Fibroblast of skin of left biceps (primary cell): ENCODE measurements at regions not wholly inside any gene's neighbourhood (a gene's known extent, or its start where the extent isn't known, plus 50 kb on each side); places are given as distances from the start of the nearest gene placed in this dataset.

Experiments used
- DNase-seq, 2 experiments: peaks; one replicate each; pipeline ENCODE4 v3.0.0-alpha.2; 2013; ENCODE audit warnings: low read depth in 2 of 2

DNA sequence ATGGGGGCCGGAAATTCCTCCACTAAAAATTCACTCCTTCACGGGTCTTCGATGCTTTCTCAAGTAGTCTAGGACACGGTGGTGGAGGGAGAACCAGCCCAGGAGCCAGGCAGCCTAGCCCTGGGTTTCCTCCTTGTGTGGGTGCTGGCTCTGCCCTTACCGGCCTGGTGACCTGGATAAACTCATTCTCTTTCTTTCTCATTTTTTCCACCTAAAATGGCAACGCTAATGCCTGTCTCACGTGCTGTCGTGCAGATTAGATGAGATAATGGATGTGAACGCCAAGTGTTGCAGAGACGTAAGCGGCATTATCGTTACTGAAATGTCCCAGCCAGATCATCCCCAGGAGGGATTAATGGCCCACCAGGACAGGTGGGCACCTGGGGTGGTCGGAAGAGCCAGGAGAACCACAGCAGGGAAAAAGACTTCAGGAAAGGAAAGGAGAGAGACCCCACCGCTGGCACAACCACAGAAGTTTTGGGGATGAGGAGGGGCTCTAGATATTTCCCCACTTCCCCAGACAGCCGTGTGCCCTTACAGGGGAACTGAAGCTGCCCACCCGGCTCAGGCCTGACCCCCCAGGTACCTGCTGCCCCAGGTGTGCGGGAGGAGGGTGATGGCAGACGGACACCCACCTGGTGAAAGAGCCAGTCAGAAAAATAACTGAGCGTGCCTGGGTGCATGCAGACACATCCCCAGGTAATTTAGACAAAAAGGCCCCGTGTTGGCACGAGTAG is 100.8 kb upstream of the ASAP2 start:
- DNase-seq, result no peak

DNA sequence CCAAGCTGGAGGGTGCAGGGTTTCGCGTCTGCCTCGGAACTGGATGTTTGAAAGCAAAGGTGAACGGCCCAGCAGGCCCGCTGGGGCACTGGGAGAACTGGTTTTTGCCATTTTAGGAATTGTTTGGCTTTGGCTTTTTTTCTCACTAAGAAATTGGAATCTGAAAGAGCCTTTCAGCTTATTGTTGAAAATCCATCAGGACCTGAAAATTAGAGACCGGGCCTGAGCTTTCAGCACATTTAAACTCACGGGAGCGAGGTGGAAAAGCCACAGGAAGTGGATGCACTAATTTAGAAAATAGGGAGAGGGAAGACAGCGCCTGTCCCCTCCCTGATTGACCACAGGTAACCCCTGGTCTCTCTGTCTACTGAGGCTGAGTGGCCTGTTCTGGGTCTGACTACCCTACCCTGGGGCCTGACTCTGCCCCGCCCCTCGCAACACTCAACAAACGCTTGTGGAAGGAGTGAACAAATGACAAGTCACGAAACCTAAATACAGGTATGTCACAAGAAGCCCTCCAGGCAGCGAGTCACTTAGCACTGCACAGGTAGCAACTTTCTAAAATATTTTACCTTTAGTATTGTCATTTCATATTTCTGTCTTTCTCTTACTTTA is 100.3 kb upstream of the MBOAT2 start:
- DNase-seq, result no peak

DNA sequence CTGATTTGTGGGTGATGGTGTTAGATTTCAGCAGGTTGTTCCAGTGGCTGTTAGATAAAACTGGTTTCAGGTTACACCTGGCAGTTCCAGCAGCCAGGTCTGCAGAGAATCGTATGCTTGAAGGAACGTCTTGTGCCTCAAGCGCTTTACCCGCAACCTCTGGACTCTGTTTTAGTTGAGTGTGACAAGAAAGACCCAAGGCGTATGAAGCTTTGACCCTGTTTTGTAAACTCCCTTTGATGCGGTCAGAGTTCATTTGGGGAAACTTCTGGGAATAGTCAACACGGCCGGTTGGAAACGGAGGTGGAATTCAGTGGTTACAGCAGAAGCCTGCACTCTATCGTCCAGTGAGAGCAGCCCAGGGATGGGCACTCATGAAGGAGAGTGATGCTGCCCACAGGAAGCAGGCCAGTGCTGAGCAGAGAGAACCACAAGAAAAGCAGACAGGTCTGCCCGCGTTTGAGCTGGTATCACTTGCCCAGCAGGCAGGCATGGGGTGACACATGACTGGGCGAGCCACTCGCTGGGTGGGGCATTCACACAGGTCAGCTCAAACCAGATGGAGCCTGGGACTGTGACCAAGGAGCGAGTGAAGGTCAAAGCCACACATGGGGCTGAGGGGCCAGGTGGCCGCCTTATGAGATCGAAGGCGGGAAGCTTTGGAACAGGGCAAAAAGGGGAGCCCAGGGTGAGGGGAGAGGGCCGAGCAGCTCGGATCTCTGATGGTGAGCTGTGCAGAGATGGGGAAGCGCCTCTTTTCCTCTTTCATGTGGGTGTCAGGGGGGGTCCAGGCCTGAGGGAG is 99.6 kb upstream of the MBOAT2 start:
- no peak for DNase-seq

DNA sequence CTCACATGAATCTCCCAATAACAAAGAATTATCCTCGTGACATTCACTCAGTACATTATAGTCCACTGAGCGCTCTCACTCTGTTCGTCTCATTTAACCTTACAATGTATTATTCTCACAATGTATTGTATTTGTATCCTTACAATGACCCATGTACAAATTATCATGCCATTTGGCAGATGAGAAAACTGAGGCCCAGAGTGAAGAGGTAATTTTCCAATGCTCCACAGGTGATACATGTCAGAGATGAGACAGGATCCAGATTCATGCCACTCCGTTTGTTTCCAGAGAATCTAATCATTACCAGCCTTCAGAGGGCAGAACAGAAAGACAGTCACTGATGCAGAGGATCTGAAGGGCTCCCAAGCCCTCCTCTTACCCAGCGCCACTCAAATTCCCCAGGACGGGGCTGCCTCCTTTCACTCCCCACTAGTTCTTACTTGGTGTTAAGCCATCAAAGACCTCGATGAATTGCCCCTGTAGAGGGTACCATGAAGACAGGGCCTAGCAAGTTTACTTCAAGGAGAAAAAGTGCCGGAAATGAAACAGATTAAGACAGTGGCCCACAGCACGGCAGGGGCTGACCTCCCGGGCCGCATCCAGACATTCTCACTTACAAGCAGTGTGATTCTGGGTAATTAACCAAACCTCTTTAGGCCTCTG is 98.4 kb upstream of the MBOAT2 start:
- no peak for DNase-seq

DNA sequence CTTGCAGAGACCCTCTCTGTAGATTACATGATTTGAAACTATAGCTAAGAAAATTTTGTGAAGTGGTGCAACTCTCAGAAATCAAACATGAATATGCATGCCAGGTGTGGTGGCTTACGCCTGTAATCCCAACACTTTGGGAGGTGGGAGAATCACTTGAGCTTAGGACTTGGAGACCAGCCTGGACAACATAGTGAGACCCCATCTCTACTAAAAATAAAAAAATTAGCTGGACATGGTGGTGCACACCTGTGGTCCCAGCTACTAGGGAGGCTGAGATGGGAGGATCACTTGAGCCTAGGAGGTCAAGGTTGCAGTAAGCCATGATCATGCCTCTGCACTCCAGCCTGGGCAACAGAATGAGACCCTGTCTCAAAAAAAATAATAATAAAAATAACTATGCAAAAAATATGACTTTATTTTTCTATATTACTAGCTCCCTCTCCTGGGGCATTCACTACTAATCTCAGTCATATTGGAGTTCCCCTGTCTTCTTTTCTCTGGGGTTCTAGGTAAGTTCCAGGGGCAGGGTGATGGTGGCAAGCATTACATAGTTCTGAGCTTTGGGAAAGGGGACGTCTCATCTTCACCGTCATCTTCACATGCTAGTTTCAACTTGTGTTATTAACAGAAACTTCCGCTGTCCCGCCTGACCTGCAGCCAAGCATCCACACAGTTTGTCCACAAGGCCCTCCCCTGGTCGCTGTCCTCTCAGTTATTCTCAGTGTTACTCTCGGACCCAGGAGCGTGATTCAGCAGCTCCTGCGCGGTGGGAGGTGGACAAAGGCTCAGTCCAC is 96.8 kb upstream of the MBOAT2 start:
- DNase-seq, result no peak

DNA sequence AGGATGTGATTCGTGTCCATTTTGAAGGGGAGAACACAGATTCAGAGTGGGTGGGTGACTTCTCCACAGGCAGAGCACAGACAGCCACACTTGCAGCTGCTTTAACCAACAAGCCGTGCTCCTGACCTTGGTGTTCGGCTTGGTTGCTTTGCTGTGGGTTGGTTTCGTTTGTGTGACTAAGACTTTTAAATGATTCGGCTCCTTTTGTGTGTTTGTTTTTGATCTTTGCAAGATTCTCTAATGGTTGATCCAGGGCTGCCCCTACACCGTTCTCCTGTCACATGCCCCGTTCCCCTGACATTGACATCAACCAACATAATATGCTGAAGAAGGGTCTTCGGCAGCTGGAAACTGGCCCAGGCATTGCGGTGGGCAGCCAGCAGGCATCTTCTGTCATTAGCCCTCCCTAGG is 95.9 kb upstream of the MBOAT2 start:
- DNase-seq, result no peak

DNA sequence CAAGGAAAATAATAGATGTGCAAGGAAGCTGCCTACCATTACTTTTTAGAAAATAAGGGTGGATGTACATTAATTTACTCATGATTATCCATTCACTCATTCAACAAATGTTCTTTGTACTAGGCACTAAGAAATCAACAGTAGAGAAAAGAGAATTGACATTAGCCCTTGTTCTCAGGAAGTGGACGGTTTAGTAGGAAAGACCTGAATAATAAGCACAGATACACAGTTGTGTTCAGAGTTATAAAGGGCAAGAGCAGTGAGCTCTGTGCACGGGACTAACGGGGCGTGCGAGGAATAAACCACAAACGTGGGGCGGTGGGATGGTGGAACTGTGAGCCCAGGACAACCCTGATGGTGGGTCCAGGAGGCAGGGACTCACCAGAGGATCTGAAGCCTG is 94.4 kb upstream of the MBOAT2 start:
- no peak for DNase-seq

DNA sequence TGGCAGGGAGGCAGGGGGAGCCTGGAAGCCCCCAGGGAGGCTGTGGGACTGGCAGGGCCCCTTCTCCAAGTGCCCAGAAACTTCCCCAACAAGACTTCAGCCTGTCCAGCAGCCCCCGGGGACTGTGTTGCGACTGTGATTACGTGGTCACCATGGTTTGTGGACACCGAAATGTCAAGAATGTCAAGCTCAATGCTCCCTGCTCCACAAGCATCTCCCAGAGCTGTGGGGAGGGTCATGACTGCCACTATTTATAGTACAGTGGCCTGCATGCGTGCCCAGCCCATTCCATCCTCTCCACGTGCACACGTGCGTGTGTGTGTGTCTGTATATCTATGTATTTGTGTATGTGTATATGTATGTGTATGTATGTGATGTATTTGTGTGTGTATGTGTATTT is 93.8 kb upstream of the MBOAT2 start:
- no peak for DNase-seq

DNA sequence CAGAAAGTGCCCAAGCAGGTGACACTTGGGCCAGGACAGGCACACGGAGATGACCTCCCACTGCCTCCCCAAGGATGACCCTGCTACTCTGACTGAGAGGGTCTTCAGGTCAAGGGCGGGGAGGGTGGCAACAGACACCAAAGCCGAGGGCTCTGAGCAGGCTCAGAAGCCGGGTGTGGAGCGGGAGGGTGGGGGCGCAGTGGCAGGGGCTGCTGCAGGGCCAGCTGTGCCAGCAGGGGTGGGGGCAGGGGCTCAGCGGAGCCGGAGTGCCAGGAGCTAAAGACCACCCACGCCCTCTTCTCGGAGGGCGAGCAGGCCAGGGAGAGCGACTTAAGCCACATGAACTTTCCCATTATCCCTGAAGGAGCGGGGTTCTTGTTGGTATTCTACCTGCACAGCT is 93.3 kb upstream of the MBOAT2 start:
- DNase-seq, result no peak

DNA sequence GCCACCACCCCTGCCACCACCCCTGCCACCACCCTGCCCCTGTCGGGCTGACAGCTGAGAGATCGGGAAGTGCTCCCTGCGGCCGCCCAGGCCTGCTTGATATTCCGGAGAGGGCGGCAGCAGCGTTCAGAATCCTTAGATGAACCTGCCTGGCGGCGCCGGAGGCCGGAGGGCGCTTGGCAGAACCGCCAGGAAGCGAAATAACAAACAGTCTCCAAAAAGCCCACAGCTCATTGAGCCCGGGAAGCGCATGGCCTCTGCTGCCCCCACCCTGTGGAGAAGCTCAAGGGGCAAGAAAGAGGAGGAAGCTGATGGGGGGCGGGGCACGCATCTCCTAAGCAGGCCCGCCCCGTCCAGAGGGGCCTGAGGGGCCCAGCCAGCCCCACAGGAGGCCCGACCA is 92.2 kb upstream of the MBOAT2 start:
- DNase-seq, result no peak

DNA sequence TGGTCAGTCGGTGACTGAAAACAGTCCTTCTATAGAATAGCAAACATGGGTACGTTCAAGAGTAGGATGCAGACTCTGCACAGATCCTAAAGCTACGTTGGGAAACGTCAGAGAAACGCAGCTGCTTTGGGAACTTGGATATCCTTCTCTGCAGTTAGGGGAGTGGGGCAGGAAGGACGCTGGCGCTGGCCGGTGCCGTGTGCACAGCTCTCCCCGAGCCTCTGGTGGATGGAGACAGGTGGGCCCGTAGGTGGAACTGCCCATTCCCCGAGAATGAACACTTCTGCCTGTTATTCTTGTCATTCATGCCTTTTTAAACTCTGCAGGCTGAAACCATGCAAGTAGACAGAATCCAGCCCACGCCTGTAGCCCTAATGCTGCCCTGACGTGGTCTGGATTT is 91.7 kb upstream of the MBOAT2 start:
- no peak for DNase-seq

DNA sequence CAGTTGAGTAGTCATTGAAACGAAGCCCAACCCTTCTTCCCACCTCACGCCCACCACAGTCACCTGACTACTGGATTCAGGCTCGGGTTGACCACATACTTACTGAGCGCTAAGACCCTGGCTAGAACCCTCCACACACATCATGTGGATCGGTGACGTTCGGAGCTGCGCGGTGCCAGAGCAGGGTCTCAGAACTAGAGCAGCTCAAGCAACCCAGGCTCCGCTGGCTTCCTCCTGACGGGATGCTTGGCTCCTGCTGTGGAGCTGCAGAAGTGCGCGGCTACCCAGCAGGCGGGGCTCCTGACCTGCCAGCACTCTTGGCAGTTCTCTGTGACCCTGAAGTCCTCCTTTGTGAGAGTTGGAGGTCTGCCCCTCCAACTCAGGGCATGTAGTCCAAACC is 90.6 kb upstream of the MBOAT2 start:
- no peak for DNase-seq

DNA sequence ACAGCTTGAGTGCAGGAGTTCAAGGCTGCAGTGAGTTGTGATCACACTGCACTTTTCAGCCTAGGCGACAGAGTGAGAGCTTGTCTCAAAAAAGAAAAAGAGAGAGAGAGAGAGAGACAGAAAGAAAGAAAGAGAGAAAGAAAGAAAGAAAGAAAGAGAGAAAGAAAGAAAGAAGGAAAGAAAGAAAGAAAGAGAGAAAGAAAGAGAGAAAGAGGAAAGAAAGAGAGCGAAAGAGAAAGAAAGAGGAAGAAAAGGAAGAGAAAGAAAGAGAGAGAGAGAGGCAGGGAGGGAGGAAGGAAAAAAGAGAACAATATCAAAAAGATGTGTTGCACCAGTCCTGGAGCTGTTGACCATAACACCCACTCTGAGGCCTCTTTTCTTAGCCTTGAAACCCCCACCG is 89.8 kb upstream of the MBOAT2 start:
- DNase-seq, result no peak

DNA sequence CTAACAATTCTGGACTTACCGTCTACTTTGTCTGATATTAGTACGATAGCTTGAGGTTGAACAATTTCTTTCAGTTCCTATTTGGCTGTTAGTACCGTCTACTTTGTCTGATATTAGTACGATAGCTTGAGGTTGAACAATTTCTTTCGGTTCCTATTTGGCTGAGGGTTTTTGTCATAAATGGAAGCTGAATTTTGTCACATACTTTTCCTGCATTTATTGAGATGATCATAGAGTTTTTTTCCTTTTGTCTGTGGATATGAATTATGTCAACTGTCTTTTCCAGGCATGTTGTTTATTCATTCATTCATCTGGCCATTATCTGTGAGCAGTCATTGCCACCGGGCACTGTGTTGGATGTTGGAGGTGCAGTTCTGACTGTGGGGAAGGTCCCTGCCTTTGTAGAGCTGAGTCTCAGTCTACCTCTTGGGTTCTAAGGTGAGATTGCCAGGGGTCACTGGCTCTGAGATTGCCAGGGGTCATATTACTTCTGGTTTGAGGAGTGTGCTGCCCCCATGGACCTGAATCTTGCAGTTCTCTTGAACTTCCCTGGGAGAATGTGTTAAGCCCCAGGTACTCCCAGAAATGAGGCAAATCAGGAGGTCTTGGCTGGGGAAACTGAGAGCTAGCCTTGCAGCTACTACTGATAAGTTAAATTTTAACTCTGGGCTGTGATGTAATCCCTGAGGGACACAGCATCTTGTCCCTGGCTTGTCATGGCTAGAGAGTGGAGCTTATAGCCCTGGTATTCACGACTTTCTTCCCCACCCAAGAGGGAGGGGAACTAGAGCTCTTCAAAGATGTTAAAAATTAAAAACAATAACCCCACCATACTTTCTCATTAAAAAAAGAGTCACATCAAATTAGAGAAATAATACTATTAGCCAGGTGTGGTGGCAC is 89.1 kb upstream of the MBOAT2 start:
- no peak for DNase-seq

DNA sequence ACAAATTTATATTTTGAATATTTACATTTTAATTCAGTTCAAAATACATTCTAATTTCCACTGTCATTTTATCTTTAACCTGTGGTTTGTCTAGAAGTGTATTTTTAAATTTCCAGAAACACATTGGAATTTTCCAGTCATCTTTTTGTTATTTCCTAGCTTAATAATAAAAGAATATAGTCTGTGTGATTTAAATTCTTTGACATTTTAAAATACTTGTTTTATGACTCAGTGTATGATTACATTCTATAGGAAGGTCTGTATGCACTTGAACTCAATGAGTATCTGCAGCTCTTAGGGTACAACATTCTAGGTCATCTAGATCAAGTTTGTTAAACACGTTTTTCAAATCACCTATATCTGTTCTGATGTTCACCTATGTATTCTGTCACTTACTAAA is 88.3 kb upstream of the MBOAT2 start:
- DNase-seq, result peak; percentile 37 to 54

DNA sequence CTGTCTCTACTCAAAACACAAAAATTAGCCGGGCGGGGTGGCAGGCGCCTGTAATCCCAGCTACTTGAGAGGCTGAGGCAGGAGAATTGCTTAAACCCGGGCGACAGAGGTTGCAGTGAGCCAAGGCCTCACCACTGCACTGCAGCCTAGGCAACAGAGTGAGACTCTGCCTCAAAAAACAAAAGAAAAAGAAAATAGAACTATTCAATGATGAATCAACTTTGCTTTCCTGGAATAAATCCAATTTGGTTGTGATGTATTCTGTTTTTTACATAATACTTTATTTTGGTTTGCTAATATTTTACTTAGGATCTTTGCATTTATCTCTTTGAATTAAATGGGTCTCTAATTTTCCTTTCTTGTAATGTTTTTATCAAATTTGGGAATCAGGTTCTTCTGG is 86.3 kb upstream of the MBOAT2 start:
- DNase-seq, result no peak

DNA sequence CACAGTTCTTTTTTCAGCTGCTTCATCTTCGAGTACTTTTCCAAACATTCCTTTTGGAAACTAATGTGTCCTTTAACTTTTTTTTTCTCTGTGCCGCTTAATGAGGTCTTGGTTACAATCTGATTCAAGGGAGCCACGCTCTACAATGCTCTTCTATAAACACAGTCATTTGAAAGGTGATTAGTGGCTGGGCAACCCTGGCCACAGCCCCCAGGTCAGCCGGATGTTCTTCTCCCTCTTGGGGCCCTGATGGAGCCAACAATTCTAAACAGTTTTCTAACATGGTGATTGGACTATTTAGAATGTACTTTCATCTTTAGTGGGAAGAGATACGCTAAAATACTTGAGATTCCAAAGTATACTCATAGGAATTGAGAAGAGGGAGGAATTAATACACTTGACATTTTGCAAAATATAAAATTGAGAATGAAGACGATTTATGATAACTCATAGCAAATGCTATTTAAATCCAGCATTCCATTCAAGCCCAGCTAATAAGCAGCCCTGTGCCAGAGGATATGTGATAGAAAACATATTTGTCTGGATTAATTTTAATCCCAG is 83.7 kb upstream of the MBOAT2 start:
- DNase-seq, result peak; percentile 62 to 64

DNA sequence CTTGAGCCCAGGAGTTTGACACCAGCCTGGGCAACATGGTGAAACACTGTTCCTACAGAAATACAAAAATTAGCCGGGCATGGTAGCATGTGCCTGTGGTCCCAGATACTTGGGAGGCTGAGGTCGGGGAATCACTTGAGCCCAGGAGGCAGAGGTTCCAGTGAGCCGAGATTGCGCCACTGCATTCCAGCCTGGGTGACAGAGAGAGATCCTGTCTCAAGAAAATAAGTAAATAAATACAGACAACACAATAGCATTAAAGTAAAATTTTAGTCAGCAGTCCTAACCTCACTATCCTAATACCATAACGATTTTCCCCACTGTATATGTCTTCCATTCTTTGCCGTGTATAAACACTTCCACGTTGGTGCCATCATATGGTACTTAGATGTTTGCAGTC is 83.0 kb upstream of the MBOAT2 start:
- DNase-seq, result no peak

DNA sequence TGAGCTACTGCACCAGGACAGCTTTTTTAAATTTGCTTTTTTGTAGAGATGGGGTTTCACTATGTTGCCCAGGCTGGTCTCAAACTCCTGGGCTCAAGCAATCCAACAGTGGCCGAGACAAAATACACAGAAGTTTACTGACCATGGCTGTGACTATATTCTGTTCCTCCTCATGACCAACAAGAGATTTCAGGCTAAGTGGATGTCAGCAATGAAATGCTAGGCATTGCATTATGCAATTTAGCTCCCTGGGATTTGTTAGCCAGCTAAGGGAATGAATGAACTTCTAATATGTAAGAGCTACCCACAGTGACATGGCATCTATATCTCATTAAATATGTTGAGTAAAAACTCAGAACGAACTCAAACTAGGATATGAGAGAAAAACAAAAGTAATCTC is 81.9 kb upstream of the MBOAT2 start:
- no peak for DNase-seq

DNA sequence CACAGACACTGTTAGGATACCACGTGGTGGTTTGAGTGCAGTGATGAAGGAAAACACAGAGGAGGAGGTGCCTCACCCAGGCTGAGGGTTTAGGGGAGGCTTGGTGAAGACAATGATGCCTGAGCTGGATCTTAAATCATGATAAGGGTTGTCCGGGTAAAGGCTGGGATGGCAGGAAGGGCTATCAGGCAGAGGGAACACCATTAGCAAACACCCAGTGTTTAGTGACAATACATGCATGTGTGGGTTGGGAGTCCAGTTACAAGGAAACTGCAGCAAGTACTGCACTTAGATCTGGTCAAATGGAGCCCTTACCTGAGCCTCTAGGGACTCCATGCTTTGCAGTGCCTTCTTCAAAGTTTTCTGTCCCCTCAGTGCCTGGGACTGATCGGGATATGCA is 79.8 kb upstream of the MBOAT2 start:
- DNase-seq, result no peak
